ENCODE measurements at regions not wholly inside any gene's neighbourhood (a gene's known extent, or its start where the extent isn't known, plus 50 kb on each side); places are given as distances from the start of the nearest gene placed in this dataset.

- Histone ChIP-seq H3K27me3 (ENCODE audit: control insufficient read depth, insufficient read depth, low read length) (peaks cover 4% of the 10 kb centered on the region), H3K4me3 (ENCODE audit: low read depth, low read length) (no peak overlapping the region), H3K36me3 (ENCODE audit: control insufficient read depth, insufficient read depth, low read length) (no peaks in the 10 kb centered on the region)
- no peak for TF ChIP-seq CTCF (IDR thresholded peaks at IDR 0.05; ENCODE audit: insufficient read depth, low read length, severe bottlenecking)
- DNase-seq (ENCODE audit: low read depth) (no peak), FAIRE-seq (no peak)
These were observed 203.4 kb upstream of the RAB4A start for GRCh38 chr1:229067546-229067945.

DNA sequence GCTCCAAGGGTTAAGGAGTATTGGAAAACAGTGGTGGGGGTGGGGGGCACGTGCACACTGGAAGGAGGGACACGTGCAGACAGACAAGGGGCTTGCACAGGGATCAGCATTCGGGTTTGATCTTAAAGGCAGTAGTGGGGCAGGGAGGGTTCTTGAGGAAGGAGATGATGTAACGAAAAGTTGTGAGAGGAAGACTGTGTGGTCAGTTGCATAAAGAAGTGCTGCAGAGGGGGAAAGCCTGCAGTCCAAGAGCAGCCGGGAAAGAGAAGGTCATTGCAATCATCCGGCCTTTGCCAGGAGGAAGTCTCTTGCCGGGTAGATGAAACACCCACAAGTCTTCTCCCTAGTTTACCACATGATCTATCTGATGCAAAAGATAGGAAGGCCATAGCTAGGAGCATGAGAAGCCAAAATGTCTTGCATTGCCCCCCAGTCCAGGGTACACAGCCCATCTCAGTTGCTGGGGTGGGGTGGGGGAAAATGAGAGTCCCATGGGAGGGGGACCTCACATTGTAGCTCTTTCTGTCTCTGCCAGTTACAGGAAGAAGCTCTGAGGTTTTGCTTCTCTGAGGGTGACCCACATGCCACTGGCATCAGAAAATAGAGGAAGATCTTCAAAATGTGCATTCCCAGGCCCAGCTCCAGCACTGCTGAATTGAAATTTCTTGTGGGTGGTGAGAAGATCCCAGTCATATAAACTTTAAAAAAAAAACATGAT, 202.5 kb upstream of the RAB4A start:
- no peak for FAIRE-seq
- no peak for TF ChIP-seq CTCF (IDR thresholded peaks at IDR 0.05; ENCODE audit: insufficient read depth, low read length, severe bottlenecking)
- Histone ChIP-seq H3K36me3 (ENCODE audit: control insufficient read depth, insufficient read depth, low read length) (no peaks in the 10 kb centered on the region), H3K4me3 (ENCODE audit: low read depth, low read length) (no peak overlapping the region), H3K27me3 (ENCODE audit: control insufficient read depth, insufficient read depth, low read length) (peaks cover 4% of the 10 kb centered on the region)
- no peak for DNase-seq (ENCODE audit: low read depth)

GRCh38 chr1:229069176-229069575, 201.7 kb upstream of the RAB4A start:
- DNase-seq (ENCODE audit: low read depth), result no peak
- FAIRE-seq, result no peak
- no peak overlapping the region for H3K4me3 ChIP-seq (ENCODE audit: low read depth, low read length)
- peaks cover 4% of the 10 kb centered on the region for H3K27me3 ChIP-seq (ENCODE audit: control insufficient read depth, insufficient read depth, low read length)
- H3K36me3 ChIP-seq (ENCODE audit: control insufficient read depth, insufficient read depth, low read length), result no peaks in the 10 kb centered on the region
- TF ChIP-seq CTCF (IDR thresholded peaks at IDR 0.05; ENCODE audit: insufficient read depth, low read length, severe bottlenecking), result no peak

DNA sequence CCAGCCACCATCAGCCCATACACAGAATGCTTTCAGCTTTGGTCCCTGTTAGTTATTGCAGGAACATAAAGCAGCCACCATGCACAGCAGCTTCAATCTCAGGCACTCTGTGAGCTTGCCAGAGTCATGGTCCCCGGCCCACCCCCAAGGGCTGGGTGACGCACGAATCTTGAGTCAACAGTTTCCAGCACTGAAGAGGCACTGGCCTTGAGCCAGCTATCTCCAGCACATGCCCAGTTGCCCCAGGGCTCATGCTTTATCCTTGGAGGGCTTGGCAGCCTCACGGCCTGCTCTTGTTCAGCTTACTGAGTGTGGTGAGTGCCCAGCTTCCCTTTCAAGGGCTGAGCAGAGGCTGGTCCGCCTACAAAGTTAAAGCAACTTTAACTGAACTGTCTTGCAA, 200.7 kb upstream of the RAB4A start:
- TF ChIP-seq CTCF (IDR thresholded peaks at IDR 0.05; ENCODE audit: insufficient read depth, low read length, severe bottlenecking), result no peak
- FAIRE-seq (no peak), DNase-seq (ENCODE audit: low read depth) (peak; percentile 85)
- Histone ChIP-seq H3K27me3 (ENCODE audit: control insufficient read depth, insufficient read depth, low read length) (peaks cover 4% of the 10 kb centered on the region), H3K36me3 (ENCODE audit: control insufficient read depth, insufficient read depth, low read length) (no peaks in the 10 kb centered on the region), H3K4me3 (ENCODE audit: low read depth, low read length) (no peak overlapping the region)

- FAIRE-seq (no peak), DNase-seq (ENCODE audit: low read depth) (no peak)
- H3K27me3 ChIP-seq (ENCODE audit: control insufficient read depth, insufficient read depth, low read length), result no peaks in the 10 kb centered on the region
- no peak overlapping the region for H3K4me3 ChIP-seq (ENCODE audit: low read depth, low read length)
- no peaks in the 10 kb centered on the region for H3K36me3 ChIP-seq (ENCODE audit: control insufficient read depth, insufficient read depth, low read length)
- no peak for TF ChIP-seq CTCF (IDR thresholded peaks at IDR 0.05; ENCODE audit: insufficient read depth, low read length, severe bottlenecking)
These were observed 197.7 kb upstream of the RAB4A start for GRCh38 chr1:229073251-229073650.

- no peak for FAIRE-seq
- peak; percentile 5 for DNase-seq (ENCODE audit: low read depth)
- TF ChIP-seq CTCF (IDR thresholded peaks at IDR 0.05; ENCODE audit: insufficient read depth, low read length, severe bottlenecking), result no peak
- Histone ChIP-seq H3K27me3 (ENCODE audit: control insufficient read depth, insufficient read depth, low read length) (no peaks in the 10 kb centered on the region), H3K4me3 (ENCODE audit: low read depth, low read length) (no peak overlapping the region), H3K36me3 (ENCODE audit: control insufficient read depth, insufficient read depth, low read length) (no peaks in the 10 kb centered on the region)
These were observed 195.7 kb upstream of the RAB4A start for GRCh38 chr1:229075217-229075616.

All from bronchial epithelial cell (primary cell).